Right lung (tissue), 2 donors: ENCODE measurements at regions not wholly inside any gene's neighbourhood (a gene's known extent, or its start where the extent isn't known, plus 50 kb on each side); places are given as distances from the start of the nearest gene placed in this dataset.
"Not testable (repeated sequence)": the region's sequence is repeated elsewhere in the genome, so short reads cannot be mapped to it uniquely, and the experiment has no call there.

Experiments
- DNase-seq, 2 donors: peaks; one replicate each; pipeline ENCODE4 v3.0.0-alpha.2; 2013

DNA sequence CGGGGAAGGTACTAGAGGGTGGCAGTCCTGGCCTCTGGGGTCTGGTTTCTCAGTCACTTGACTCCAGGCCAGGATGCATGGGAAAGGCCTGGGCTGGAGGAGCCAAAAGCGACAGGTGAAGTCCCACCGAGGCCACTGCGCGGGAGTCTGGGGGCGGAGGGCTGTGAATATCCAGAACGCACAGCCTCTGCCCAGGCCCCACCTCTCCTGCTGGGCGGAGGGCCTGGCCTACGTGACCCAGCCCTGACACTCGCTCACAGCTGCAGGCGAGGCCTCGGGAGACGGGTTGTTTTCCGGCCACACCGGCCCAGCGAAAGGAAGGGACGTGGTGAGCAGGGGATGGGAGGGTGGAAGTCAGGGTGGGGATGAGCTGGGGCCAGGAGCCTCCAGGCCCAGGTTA lies 91.2 kb downstream of the RFLNA start:
- no peak for DNase-seq

DNA sequence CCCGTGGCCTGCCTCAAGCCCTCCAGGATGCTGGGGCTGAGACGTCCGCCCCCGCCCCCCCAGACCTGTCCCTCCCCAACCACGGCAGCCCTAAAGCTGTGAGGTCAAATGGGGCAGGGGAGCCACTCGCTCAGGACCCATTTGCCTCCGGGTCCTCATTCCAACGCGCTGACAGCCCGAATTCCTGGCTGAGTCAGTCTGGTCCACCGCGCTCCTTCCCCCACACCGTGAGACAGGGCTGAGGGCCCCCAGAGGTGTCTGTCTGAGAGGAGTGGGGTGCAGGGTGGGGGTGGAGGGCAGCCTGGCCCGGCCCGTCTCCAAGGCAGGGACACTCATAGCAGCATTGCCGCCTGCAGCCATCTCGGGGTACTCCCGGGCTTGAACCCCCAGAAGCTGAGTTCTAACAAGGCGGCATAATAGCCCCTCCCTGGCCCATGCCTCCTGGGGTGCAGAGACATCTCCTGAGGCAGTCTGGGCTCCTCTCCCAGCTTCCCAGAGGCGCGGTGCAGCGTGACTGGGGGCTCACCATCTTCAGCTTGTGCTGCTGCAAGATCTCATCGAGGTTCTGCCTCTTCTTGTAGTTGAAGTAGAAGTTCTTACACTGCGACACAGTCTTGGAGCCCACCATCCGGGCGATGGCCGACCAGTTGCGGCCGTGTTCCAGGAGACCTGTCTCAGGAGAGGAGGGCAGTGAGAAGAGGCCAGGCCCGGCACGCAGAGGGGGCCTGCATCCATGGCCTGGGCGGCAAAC lies 90.5 kb downstream of the RFLNA start:
- DNase-seq, result no peak

DNA sequence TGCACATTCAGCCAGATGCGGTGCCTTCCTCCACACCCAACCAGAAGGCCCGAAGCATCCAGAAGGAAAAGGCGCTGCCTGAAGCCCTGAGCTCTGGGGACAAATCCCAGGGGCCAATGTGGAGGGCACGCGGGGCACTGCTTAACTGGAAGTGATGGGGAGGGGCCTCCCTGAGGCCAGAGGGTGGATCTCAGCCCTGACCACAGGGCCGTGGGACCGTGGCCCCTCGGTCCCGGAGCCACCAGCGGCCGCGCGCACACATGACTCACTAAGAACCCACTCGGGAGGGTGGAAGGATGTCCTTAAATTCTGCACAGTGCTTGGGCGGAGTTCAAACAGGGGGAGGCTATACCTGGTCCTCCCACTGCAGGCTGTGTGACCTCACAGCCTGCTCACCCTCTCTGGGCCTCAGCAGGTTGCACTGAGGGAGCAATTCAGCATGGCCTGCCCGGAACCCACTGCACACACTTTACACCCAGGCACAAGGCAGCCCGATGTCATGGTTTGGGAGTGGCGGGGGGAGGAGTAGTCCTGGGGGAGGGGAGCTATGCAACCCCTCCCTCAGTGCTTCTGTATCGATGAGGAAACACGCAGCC lies 89.5 kb downstream of the RFLNA start:
- no peak for DNase-seq

DNA sequence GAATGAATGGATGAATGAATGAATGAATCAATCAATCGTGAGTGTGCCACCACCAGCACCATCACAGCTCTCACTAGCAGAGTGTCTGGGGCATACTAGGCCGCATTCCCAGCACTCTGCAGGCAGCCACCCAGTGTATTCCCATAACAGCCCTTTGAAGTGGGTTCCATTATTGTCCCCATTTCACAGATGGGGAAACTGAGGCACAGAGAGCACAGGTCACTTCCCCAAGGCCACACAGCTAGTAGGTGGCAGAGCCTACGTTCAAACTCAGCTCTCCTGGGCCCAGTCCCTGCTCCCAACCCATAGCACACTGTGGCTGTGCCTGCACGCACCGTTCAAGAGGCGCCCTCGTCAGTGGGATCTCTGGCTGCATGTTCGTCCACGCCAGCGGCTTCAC lies 88.1 kb downstream of the RFLNA start:
- DNase-seq, result no peak

DNA sequence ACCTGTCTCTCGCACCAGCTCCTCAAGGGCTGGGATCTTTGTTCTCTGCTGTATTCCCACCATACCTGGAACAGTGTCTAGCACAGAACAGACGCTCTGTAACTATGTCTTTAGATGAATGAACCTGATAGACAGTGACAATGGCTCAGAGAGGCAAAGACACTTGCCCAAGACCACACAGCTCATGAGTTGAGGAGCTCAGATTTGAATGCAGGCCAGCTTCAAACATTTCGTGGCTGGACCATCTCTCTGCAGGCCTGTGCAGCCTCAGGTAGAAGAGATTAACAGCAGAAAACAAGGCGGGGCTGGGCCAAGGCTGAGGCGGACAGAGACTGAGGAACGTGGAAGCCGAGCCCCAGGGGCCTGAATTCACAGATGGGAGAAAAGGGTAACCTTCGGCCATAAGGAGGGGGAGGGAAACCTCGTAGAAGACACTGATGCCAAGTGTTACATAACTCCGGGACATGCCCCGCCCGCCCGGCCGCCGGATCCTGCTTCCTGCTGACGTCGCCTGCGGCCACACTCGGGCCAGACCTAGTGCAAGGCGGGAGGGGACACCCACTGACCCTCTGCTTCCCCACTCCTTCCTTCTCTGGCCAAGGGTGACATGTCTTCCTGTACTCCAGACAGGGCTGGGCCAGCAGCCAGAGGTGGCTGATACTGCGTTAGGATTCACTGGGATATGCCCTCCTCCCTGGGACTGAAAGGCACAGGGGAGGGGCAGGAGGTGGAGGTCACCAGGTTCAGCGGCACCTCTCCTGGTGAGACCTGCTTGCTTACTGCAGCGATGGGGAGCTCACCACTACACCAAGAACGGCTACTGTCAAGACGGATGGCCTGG lies 86.8 kb downstream of the RFLNA start:
- DNase-seq, result peak; percentile 67 to 70

DNA sequence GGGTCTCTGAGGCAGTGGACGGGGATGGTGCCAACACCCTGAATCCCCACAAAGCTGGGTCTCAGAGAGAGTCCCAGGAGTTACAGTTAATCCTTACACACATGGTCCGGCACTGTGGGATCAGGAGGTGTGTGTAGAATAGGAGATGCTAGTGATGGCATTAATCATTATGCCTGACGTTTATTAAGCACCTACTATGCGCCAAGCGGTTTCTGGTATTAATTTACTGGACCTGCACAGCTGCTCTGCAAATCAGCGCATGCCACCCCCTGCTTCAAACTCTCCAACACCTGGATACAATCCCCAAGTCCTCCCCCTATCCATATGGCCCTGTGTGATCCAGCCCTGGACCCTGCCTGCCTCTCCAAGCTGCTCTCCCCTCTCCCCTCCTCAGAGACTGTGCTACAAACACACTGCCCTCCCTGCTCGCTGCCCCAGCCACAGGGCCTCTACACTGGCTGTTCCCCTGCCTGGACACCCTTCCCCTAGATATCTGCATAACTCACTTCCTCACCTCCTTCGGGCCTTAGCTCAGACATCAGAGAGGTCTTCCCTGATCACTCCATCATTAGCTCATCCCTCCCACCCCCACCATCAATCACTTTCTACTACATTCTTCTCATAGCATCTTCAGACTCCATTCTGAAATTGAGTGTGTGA lies 86.0 kb downstream of the RFLNA start:
- DNase-seq, result no peak

DNA sequence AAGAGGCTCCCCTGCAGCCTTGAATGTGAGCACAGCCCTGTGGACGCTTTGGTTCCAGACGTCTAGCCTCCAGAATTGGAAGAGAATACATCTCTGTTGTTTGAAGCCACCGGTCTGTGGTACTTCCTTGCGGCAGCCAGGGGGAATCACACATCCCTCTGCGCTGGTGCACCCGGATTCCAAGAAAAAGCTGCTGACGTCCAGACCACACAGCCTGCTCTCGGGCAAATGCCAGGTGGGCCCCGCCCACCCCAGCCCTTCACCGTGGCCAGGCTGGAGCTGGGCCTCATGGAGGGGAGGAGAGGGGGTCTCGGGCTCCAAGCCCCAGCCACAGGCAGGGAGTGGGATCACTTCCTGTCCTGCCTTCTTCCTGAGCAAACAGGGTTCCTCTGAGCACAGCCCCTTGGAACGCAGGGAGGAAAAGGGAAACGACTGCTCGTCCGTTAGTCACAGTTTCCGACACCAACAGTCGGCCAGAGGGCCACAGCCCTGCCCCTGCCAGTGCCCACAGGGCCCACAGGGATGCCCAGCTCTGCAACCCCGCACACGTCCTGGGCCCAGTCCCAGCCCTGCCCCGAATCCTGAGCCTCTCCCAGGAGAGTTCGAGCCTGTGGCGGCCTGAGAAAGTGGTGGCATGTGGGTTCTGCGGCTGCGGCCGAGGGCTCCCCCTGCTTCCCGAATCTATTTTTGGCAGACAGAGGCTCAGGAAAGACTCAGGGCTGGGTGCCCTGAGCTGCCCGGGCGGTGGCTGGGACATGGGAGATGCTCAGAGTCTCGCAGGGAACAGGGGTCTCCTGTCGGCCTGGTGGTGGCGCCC lies 85.3 kb downstream of the RFLNA start:
- DNase-seq, result peak; percentile 78 to 81

DNA sequence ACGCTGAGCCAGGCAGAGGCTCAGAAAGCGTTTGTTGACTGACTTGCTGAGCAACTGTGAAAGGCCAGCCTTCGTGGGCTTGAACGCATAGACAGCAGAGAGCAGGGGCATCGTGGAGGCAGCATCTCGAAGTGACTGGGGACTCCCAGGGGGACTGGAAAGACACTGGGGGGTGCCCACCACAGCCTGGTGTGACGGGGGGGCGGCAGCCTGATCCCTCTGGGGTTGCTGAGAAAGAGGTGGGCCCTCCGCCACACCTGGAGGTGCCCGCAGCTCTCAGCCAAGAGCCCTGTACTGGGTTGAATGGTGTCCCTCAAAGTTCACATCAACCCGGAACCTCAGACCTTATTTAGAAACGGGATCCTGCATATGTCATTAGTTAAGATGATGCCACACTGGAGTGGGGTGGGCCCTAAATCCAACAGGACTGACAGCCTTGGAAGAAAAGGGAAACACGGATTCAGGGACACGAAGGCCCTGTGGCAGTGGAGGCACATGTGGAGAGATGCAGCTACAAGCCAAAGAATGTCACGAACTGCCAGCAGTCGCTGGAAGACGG lies 84.6 kb downstream of the RFLNA start:
- no peak for DNase-seq

DNA sequence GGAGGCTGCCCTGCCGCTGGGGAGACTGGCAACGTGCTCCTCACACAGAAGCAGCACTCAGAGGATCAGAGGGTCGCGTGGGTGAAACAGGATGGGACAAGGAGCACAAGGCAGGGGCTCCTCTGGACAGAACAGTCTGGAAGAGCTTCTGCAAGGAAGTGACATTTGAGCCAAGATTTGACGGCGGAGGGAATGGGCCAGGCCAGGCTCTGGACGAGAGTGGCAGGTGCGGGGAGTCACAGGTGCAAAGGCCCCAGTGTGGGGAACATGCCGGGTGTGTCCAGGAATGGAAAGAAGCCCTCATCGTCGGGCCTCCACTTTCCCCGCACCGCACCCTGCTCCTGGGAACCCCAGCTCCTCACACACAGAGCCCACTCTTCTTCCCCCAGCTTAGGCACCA lies 84.0 kb downstream of the RFLNA start:
- DNase-seq, result no peak

DNA sequence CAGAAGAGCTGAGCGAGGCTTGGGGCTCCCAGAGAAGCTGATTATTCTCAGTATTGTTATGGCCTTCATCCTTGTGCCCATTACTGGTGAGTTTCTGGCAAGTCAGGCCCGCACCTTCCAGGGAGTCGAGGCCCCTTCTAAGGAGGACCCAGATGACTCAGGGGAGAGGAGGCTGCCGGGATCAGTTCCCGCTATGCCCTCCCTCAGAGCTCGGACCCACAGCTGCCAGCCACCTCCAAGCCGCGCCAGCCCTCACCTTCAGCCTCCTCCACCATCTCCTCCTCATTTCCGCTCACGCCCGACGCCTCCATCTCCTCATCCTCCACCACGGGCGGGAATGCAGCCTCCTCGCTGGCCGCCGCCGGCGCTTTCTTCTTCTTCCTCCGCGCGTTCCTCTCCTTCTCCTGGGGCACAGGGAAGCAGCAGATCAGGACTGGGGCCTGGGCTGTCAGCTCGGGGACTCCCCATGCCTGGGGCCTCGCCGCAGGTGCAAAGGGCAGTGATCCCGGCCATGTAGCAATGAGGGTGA lies 83.2 kb downstream of the RFLNA start:
- no peak for DNase-seq

DNA sequence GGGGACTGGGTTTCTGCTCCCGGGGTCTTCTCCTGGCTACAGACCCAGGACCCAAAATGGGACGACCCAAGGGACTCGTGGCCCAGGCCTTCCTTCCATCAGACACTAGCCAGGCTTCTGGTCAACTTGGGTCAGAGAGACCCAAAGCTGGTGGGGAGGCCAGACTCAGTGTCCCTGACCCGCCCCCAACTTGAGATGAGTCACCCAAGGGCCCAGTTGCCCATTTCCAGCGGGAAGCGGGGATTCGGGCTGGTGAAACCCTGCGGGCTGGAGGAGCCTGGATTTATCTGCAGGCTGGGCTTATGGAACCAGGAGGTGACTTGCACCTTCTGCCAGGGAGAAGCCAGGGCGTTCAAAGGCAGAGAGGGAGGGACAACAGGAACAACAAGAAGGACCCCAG lies 81.5 kb downstream of the RFLNA start:
- DNase-seq, result no peak

DNA sequence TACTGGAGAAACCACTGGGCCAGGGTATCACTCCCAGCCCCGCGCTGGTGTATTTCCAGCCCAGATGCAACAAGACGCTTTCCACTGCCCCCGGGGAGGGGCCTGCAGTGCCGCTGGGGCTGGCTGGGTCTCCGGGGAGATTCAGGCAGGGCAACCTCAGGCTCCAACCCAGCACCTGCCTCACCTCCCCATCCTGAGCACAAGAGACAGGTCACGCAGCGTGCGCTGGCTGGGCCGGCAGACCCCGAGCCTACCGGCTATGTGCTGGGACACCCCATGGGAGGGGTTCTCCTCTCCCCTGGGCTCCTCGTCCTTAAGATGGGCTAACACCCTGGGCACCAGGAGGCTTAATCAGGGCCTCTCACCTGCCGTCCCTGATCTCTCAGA lies 80.9 kb downstream of the RFLNA start:
- no peak for DNase-seq

DNA sequence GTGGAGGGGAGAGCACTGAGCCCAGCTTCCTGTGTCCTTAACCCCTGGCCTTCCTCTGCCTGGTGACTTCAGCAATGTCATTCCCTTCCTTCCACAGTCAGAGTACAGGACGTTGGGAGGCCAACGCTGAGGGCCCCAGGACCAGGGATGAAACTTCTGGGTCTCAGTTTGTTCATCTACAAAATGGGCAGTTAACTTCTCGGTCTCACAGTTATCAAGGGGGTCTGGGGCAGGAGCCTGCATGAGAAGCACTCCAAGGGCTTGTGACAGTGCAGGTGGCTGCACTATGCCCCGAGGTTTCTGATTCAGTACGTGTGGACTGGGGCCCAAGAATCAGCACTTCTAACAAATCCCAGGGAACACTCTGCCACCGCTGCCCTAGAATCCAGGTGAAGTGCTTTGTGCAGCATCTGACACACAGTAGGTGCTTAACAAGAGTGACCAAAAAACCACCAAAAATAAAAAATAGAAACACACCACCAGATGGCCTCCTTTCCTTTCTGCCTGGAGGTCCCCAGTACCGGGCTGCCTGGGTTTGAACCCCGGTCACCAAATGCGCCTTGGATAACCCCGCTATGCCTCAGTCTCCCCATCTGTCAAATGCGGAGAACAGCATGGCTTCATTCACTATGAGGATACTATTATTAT lies 80.4 kb downstream of the RFLNA start:
- no peak for DNase-seq

DNA sequence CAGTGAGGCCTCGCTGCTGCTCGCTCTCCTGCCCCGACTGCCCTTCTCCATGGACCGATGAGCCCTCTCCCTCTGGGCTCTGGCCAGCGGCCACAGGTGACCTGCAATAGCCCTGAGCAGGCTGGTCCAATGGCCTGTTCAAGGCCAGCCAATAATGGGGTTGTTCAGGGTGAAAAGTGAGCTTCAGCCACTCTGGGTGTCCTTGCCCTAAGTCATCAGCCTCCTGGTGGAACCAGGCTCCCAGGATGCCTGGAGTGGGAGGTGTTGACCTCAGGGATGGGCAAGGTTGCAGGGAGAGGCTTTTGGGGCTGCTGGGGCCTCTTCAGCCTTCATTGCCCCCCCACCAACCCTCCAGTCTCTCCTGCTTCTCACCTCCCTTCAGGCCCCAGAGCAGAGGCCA lies 79.7 kb downstream of the RFLNA start:
- DNase-seq, result no peak

DNA sequence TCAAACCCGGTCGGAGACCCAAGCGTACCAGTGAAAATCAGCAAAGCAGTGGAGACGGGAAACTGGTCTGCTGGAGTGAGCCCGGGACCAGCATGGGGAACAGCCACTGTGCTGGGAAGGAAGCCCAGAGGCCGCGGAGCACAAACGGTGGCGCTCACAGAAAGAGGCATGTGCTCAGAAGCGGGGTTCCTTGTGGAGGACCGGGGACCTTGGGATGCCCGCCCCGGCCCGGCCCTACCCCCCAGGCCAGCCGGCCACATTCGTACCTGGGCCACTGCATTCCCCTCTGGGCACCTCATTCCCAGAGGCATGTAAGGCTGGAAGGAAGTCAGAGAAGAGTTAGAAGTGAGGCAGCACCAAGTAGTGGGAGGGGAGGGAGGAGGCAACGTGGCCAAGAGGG lies 79.3 kb downstream of the RFLNA start:
- DNase-seq, result no peak

DNA sequence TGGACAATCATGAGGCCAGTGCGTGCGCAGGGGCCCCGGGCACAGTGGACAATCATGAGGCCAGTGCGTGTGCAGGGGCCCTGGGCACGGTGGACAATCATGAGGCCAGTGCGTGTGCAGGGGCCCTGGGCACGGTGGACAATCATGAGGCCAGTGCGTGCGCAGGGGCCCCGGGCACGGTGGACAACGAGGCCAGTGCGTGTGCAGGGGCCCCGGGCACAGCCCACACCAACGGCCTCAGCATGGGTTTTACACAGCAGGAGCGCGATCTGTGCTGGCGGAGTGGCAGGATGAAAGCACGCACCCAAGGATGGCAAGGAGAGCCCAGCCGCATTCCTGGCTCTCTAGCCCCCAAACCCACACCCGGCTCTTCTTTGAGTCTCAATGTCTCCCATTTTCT lies 78.8 kb downstream of the RFLNA start:
- not testable (repeated sequence) for DNase-seq

DNA sequence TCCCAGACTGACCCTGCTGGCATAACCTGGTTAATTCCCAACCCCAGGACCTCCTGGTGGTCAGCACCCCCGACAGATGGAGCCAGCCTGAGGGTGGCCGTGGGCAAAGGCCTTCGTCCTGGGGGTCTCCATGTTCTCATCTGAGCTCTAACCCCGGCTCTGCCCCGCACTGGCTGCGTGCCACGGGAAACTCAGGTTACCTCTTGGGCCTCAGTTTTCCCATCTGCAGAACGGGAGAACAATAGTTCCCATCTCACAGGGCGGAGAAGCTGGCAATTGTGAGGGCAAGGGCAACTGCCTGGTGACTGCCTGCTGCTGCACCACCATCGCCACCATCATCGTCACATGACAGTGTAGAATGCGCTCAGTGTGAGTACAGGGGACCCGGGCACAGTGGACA lies 77.9 kb downstream of the RFLNA start:
- no peak for DNase-seq

DNA sequence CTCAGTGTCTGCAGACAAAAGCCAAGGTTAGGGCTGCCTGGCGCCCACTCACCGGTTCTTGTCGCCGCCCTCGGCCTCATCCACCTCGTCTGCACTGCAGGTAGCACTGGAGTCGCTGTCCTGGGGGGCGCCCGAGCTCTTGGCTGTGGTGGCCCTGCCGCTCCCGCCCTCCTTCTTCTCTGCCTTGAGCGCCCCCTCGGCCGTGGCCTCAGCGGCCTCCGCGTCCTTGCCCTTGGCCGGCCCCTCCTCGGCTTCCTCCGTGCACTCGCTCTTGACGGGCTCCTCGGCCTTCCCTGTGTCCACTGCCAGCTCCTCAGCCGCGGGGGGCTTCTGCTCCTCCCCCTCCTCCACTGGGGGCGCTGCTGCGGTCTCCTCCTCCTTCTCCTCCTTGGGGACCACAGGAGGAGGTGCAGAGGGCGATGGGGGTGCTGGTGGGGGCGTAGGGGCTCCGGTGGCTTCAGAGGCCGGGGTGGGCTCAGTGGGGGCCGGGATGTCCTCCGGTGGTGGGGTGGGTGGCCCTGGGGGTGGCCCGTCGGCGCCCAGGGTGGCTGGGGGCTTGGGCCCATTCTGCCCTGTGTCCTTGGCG lies 77.2 kb downstream of the RFLNA start:
- DNase-seq, result no peak

DNA sequence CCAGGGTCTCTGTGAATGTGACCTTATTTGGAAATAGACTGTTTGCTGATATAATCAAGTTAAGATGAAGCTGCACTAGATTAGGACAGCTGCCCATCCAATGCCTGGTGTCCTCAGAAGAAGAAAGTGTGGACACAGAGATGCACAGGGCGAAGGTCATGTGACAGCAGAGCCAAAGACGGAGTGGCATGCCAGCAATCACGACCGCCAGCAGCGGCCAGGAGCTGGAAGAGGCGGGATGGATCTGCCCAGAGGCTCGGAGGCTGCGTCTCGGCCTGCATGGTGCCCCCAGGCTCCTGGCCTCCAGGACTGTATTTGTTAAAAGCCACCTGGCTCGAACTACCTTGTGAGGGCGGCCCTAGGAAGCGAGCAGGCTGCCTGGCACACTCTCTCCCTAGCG lies 76.5 kb downstream of the RFLNA start:
- no peak for DNase-seq

DNA sequence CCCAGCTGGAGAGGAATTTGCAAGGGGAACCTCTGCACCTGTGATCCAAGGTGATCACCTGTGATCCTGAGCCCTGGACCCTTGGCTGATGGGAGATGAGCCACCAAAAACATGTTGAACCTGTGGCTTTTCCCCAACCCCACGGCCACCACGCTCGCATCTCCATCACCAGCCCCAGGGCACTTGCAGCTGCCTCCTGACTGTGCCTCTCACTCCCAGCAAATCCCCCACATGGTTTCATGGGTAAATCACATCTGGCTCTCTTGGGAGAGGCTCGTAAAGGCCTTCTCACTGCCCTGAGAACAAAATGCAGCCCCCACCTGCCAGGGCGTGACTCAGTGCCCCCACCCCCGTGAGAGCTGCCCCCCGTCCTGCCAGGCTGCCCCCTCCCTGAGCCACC lies 76.0 kb downstream of the RFLNA start:
- no peak for DNase-seq
